Right lobe of liver (tissue), 6 donors: ENCODE measurements at regions not wholly inside any gene's neighbourhood (a gene's known extent, or its start where the extent isn't known, plus 50 kb on each side); places are given as distances from the start of the nearest gene placed in this dataset.

ENCODE experiments used
- ATAC-seq, 4 donors: fragments of 200-7000 bp; cut with Tn5 transposase; one replicate each; pipeline ENCODE4 v1.9.1; 2020; ENCODE audit warnings: mild to moderate bottlenecking in 4 of 4, moderate library complexity in 4 of 4
- DNase-seq, 3 donors: peaks; one replicate each; pipeline ENCODE4 v3.0.0-alpha.2; 2020
- H3K27ac ChIP-seq, 3 donors: fragments of 200-600 bp; one replicate each; pipeline ENCODE4 v1.8.0; 2022
- H3K27me3 ChIP-seq, 2 donors: fragments of 200-600 bp; one replicate each; pipeline ENCODE4 v1.8.0; 2022
- H3K36me3 ChIP-seq, 4 donors: fragments of 200-600 bp; sonication (generic) in 1 of 4; one replicate each; pipeline versions ENCODE4 v1.5.1 to v1.8.0; 2017 to 2022; ENCODE audit warnings: control low read depth in 1 of 4
- H3K4me1 ChIP-seq, 4 donors: fragments of 200-600 bp; sonication (generic) in 1 of 4; one replicate each; pipeline versions ENCODE4 v1.5.1 to v1.8.0; 2017 to 2022; ENCODE audit warnings: control low read depth in 1 of 4
- H3K4me3 ChIP-seq, 3 donors: fragments of 200-600 bp; one replicate each; pipeline ENCODE4 v1.8.0; 2022
- H3K9me3 ChIP-seq, 4 donors: fragments of 200-600 bp; sonication (generic) in 1 of 4; one replicate each; pipeline versions ENCODE4 v1.5.1 to v1.8.0; 2017 to 2022; ENCODE audit warnings: control low read depth in 1 of 4
- POLR2A ChIP-seq: fragments of 450-650 bp; IDR thresholded peaks from one replicate; pipeline ENCODE4 v1.6.1; 2017; ENCODE audit warnings: antibody characterized with exemption, mild to moderate bottlenecking
- WGBS: methylation state at CpG from one replicate; pipeline ENCODE4 v1.1.6; 2018; ENCODE audit warnings: low coverage, low lambda C conversion rate; ENCODE audit not compliant: insufficient coverage; ENCODE audit errors: missing lambda C conversion rate; 5-methylcytosine and 5-hydroxymethylcytosine counted together
- intact Hi-C, 2 donors: fragments of 100-400 bp; cut with DNase I; formaldehyde crosslinking; loops; one replicate each; pipeline versions ENCODE4 v1.11.2 to v1.14.1; 2022
- TF ChIP-seq, protein P1 (sequence below), 4 donors: fragments of 200-600 bp in 3 of 4; fragments of 450-650 bp in 1 of 4; IDR thresholded peaks; one replicate each; pipeline versions ENCODE4 v1.5.1 to v1.8.0; 2016 to 2022; ENCODE audit warnings: antibody characterized with exemption in 4 of 4, mild to moderate bottlenecking in 2 of 4
- donor health status: DM: no; HTN: yes; CAD: no.
- donor health status: DM: no; HTN: no; CAD: no.
- donor health status: DM: no; HTN: no; CAD: no.
- donor health status: DM: no; HTN: yes; CAD: no.
- donor health status: DM: no; HTN: yes; CAD: no.

DNA sequence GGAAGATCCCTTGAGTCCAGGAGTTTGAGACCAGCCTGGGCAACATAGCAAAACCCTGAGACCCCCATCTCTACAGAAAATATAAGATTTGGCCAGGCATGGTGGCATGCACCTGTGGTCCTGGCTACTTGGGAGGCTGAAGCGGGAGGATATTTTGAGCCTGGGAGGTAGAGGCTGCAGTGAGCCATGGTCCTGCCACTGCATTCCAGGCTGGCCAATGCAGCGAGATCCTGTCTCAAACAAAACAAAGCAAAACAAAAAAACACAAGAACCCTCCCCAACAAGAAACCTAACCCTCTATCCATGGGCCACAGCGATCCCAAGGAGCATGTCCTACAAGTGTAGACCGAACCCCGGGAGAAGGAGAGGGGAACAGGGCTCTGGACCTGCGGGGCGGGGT, 133.3 kb downstream of the MGAT5B start:
- DNase-seq = no peak
- intact Hi-C loops = no loop called here
- WGBS = 90% methylated on average over 2 of the region's 7 CpGs
- Histone ChIP-seq H3K4me3 (no peak overlapping the region), H3K36me3 (no peaks in the 10 kb centered on the region), H3K4me1 (no peaks in the 10 kb centered on the region), H3K27me3 (no peaks in the 10 kb centered on the region), H3K9me3 (no peaks in the 10 kb centered on the region), H3K27ac (no peak overlapping the region)
- no peak for ATAC-seq
- TF ChIP-seq, protein P1, sequence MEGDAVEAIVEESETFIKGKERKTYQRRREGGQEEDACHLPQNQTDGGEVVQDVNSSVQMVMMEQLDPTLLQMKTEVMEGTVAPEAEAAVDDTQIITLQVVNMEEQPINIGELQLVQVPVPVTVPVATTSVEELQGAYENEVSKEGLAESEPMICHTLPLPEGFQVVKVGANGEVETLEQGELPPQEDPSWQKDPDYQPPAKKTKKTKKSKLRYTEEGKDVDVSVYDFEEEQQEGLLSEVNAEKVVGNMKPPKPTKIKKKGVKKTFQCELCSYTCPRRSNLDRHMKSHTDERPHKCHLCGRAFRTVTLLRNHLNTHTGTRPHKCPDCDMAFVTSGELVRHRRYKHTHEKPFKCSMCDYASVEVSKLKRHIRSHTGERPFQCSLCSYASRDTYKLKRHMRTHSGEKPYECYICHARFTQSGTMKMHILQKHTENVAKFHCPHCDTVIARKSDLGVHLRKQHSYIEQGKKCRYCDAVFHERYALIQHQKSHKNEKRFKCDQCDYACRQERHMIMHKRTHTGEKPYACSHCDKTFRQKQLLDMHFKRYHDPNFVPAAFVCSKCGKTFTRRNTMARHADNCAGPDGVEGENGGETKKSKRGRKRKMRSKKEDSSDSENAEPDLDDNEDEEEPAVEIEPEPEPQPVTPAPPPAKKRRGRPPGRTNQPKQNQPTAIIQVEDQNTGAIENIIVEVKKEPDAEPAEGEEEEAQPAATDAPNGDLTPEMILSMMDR (IDR thresholded peaks at IDR 0.05) = no peak
- TF ChIP-seq POLR2A = no peak

DNA sequence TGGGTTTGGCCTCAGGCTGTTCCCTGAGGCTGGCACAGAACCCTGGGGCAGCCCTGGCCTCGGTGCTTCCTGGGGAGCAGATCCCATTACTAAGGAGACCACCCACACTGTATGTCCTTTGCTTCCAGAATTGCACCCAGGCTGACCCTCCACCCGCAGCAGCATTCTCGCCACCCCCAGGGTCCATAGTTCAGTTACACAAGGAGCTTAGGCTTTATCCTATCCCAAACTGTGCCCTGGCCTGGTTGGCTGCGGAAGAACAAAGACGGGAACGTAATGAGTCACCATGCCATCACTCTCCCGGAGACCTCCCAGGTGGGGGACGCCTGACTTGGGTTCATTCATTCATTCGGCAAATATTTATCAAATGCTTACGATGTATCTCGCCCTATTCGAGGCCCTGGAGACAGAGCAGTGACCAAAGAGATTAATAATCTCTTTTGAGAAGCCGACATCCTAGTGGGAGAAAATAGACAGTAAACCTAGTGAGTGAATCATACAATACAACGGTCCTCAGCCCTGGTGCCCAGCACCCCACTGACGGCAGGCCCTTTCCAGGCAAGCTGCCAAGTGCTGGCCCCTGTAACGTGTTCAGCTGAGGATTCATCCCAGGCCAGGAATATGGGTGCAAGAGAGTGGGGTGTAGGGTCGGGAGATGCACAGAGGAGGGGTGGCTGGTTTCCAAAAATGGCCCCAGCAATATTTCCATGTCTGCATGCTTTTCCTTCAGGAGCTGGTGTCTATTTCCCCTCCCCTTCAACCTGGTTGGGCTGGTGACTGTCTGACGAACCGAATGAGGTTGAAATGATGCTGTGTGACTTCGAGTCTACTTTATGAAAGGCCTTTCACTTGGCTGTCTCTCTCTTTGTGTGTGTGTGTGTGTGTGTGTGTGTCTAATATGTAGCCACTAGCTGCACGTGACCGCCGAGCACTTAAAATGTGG, 134.2 kb downstream of the MGAT5B start:
- Histone ChIP-seq H3K27ac (no peak overlapping the region), H3K27me3 (no peaks in the 10 kb centered on the region), H3K4me1 (no peaks in the 10 kb centered on the region), H3K4me3 (no peak overlapping the region), H3K9me3 (no peaks in the 10 kb centered on the region), H3K36me3 (no peaks in the 10 kb centered on the region)
- 69% methylated on average over 16 of the region's 23 CpGs for WGBS
- TF ChIP-seq POLR2A = no peak
- DNase-seq (no peak), ATAC-seq (peak in 2 of 4 donors; percentile 21 to 26)
- intact Hi-C loops = no loop called here

DNA sequence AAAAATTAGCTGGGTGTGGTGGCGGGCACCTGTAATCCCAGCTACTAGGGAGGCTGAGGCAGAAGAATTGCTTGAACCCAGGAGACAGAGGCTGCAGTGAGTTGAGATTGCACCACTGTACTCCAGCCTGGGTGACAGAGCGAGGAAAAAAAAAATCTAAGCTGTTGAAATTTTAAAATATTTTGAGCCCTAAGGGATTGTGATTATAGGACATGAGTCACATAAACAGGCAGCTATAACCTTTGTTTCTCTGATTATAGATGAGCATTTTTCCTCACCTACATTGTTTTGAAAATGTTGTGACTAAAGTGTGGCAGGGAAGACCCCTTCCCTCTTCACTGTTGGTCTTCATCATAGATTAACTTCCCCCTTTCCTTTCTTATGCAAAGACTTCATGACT, 135.5 kb downstream of the MGAT5B start:
- WGBS = 83% methylated on average over 1 of the region's 2 CpGs
- H3K36me3 ChIP-seq = no peaks in the 10 kb centered on the region
- no peak overlapping the region for H3K27ac ChIP-seq
- no peak for DNase-seq
- H3K4me3 ChIP-seq = no peak overlapping the region
- no peaks in the 10 kb centered on the region for H3K27me3 ChIP-seq
- no peaks in the 10 kb centered on the region for H3K4me1 ChIP-seq
- intact Hi-C loops = no loop called here
- TF ChIP-seq, protein P1 (IDR thresholded peaks at IDR 0.05) = no peak
- ATAC-seq = no peak
- no peaks in the 10 kb centered on the region for H3K9me3 ChIP-seq

DNA sequence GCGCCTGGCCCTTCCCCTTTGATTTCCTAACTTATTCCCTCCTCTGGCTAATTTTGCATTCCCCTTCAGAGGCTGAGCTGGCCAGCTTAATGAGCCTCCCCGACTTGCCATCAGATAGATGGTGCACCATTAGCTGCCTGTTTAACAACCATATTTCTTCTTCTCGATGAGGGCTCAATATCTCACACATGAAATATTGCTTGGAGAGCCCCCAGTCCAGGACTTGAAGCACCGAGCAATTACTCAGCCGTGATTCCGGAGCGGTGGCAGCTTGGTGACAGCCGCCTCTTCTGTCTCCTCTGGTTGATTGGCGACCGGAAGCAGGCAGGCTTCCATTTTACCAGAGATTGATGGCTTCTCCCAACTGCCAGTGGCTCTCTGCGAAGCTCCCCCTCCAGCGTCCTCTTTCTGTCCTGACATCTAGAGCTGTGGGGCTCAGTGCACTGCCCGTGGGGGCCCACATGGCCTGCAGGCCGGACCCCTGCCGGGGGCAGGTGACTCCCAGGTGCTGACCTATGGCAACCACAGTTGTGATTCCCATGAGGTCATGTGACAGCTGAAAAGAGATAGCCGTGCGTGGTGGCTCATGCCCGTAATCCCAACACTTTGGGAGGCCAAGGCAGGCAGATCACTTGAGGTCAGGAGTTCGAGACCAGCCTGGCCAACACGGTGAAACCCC, 133.7 kb upstream of the SEC14L1 start:
- H3K4me1 ChIP-seq = no peaks in the 10 kb centered on the region
- DNase-seq (no peak), ATAC-seq (no peak)
- H3K36me3 ChIP-seq = no peaks in the 10 kb centered on the region
- no peak overlapping the region for H3K27ac ChIP-seq
- intact Hi-C loops = no loop called here
- H3K27me3 ChIP-seq = no peaks in the 10 kb centered on the region
- TF ChIP-seq POLR2A = no peak
- TF ChIP-seq, protein P1 (IDR thresholded peaks at IDR 0.05) = no peak
- H3K4me3 ChIP-seq = no peak overlapping the region
- no peaks in the 10 kb centered on the region for H3K9me3 ChIP-seq
- 63% methylated on average over 6 of the region's 20 CpGs for WGBS

DNA sequence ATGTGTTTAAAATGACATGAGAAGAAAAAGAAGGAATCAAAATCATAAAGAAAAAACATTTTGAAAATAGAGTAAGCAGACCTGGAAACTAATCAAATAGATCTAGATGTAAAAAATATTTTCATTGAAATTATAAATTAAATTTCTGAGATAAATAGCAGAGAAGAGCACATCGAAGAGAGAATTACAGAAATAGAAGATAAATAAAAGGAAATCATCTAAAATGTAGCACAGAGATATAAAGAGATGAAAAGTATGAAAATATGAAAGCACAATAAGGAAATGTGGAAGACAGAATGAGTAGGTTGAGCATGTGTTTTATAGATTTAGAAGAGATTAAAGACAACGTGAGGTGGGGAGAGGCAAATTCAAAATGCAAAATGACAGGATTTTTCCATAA, 130.9 kb upstream of the SEC14L1 start:
- Histone ChIP-seq H3K27ac (no peak overlapping the region), H3K4me3 (no peak overlapping the region), H3K27me3 (no peaks in the 10 kb centered on the region), H3K9me3 (no peaks in the 10 kb centered on the region), H3K36me3 (no peaks in the 10 kb centered on the region), H3K4me1 (no peaks in the 10 kb centered on the region)
- ATAC-seq = no peak
- 30% methylated on average over 2 of the region's 2 CpGs for WGBS
- TF ChIP-seq POLR2A = no peak
- TF ChIP-seq, protein P1 (IDR thresholded peaks at IDR 0.05) = no peak
- intact Hi-C loops = no loop called here
- DNase-seq = no peak
